ENCODE measurements at regions not wholly inside any gene's neighbourhood (a gene's known extent, or its start where the extent isn't known, plus 50 kb on each side); places are given as distances from the start of the nearest gene placed in this dataset. TPM values are rescaled to one million over a fixed set of nuclear protein-coding genes. Genes with fewer than 3 reads are reported as not detected.

DNA sequence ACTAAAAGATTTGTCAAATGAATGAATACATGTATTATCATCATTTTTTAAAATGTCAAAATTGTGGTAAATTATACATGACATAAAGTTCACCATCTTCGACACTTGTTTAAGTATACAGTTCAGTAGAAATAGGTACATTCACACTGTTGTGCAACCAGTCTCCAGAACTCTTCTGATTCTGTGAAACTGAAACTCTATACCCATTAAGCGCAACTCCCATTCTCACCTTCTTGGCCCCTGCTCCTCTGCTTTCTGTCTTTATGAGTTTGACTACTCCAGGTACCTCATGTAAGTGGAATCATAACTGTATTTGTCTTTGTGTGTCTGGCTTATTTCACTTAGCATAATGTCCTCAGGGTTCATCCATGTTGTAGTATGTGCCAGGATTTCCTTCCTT lies 50.1 kb upstream of the KBTBD8 start:
- Histone ChIP-seq H2BK15ac (ENCODE audit: low read depth, poor library complexity, severe bottlenecking) (no peak overlapping the region), H3K14ac (ENCODE audit: low read length in 2 of 2) (no peak overlapping the region), H3K23ac (ENCODE audit: low read length in 2 of 2) (no peak overlapping the region), H3K4ac (ENCODE audit: low read depth in 1 of 2, low read length in 2 of 2) (no peak overlapping the region), H3K9me3 (ENCODE audit: control insufficient read depth, low read length) (no peaks in the 10 kb centered on the region), H2AK5ac (ENCODE audit: low read length, severe bottlenecking) (no peak overlapping the region), H3K4me1 (ENCODE audit: control insufficient read depth, insufficient read depth, low read depth, low read length) (no peaks in the 10 kb centered on the region), H2AFZ (ENCODE audit: low read depth, low read length) (no peak overlapping the region), H3K27me3 (ENCODE audit: control insufficient read depth in 1 of 2, insufficient read depth in 1 of 2, low read length in 2 of 2) (peaks cover 5 to 9% of the 10 kb centered on the region in 2 experiments), H4K8ac (ENCODE audit: low read length) (no peak overlapping the region), H3K9ac (ENCODE audit: low read length) (no peak overlapping the region), H2BK12ac (ENCODE audit: low read length in 2 of 2) (no peak overlapping the region), H4K91ac (ENCODE audit: low read length) (no peak overlapping the region), H3K36me3 (ENCODE audit: control insufficient read depth in 1 of 2, insufficient read depth in 2 of 2, low read depth in 1 of 2, low read length in 2 of 2) (no peaks in the 10 kb centered on the region), H2BK120ac (ENCODE audit: low read depth, low read length) (no peak overlapping the region), H3K27ac (ENCODE audit: low read length, poor library complexity, severe bottlenecking) (no peak overlapping the region), H2BK5ac (ENCODE audit: low read depth, low read length, poor library complexity, severe bottlenecking) (no peak overlapping the region), H3K4me2 (ENCODE audit: low read length, poor library complexity, severe bottlenecking) (no peak overlapping the region), H3K18ac (ENCODE audit: low read depth in 1 of 2, low read length in 2 of 2) (no peak overlapping the region), H3K4me3 (ENCODE audit: insufficient read depth in 1 of 2, low read depth in 1 of 2, low read length in 2 of 2) (no peak overlapping the region), H3K79me1 (replicated peaks; ENCODE audit: low read length, poor library complexity, severe bottlenecking) (no peaks in the 10 kb centered on the region)
- DNase-seq: no peak
- WGBS: 100% methylated on average over 2 of the region's 2 CpGs

Small RNAs in the stretch of these regions (small RNA-seq; reads per million reads assigned to genes)
- gene RPL21P41 (ENCODE audit: low read depth): not detected
